ACHN (cell line): ENCODE measurements at regions not wholly inside any gene's neighbourhood (a gene's known extent, or its start where the extent isn't known, plus 50 kb on each side); places are given as distances from the start of the nearest gene placed in this dataset.

Source experiments
- DNase-seq: peaks from one replicate; pipeline ENCODE4 v3.0.0-alpha.2; 2015
- in situ Hi-C: cut with HindIII; loops from 2 replicates; pipeline ENCODE4 v1.10.0; 2017; ENCODE audit warnings: low sequenced_read_pairs, low pct_ligation_motif_present, low pct_unique_long_range_greater_than_20kb

DNA sequence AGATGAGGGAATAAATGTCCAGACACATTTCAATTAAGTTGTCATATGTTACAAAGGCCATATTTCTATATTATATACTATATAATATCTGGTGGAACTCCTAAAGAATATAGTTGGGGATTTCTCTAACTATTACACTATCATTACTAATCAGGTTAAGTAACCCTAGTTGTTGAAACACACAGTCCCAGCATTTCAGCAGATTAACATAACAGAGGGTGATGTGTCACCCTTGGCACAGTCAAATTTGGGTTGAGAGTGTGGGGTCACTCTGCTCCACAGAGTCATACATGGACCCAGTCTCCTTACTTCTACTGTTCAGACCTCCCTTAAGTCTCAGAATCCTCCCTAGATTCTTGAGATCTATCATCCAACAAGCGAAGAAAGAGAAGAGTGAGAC is 496.4 kb upstream of the MDFIC2 start:
- no peak for DNase-seq
- in situ Hi-C loops, result no loop called here

DNA sequence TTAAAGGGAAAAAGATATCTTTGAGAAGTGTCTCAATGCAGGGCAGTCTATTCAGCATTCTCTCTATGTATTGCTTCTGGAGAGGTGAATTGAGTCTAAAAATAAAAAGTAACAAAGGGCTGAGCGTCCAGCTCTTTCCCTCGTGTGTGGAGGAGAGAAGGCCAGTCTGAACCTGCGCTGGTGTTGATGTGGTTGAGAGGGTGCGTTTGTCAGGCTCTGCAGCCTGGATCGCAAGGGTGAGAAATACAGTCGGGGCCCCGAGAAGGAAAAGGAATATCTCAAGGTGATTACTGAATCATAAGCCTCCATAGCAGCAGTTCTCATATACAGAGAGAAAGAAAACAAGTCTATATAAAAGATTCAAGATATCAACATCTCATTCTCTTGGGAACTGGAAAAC is 494.1 kb upstream of the MDFIC2 start:
- in situ Hi-C loops, result no loop called here
- DNase-seq, result no peak

DNA sequence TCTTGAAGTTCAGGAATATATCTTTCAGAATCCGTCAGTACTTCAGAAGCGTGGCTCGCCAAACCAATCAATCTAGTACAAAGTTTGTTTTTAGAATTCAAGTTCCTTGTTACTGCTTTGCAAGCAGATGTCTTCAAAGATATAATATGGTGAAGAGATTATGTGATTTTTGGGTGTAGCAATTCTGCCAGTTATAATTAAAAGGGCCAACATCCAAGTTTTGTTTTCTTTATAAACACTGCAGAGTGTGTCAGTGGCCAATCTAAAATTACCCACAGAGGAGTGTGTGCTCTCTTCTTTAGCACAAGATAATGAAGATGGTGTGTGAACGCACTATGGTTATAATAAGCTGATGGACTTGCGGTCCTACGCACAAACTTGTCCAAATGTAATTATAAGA is 493.6 kb upstream of the MDFIC2 start:
- in situ Hi-C loops, result no loop called here
- no peak for DNase-seq

DNA sequence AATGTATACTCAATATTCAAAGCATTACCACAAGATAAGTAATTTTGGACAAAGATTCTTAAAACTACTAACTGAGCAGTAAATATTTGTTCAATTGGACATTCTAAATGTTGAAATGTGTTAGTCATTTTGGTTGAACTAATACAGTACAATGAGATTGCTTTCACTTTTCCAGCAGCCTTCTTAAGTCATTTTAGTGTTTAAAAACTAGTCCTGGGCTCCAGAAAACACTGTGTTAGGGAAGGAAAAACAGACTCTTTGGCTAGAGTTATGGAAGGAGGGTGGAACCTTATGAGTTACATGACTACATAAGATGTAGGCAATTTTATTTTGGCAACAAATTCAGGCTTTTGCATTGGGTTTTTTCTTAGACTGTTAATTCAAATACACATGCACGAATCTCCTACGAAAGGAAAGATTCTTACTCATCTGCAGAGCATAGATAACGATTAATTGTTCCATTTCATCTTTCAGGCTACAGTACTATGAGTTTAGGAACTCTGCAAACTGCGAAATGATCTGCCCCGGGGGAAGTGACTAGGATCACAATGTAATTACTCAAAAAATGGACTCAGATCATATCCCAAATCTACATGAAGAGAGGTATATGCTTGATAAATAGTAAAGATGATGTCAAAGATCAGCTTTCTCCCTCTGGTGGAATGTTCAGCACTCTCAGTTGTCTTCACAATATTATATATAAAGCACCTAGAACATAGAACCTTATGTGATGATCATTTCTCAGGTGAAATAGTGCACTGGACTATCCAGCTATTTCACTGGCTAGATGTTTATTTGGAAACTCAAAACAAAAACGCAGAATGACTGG is 492.8 kb upstream of the MDFIC2 start:
- in situ Hi-C loops, result no loop called here
- no peak for DNase-seq

DNA sequence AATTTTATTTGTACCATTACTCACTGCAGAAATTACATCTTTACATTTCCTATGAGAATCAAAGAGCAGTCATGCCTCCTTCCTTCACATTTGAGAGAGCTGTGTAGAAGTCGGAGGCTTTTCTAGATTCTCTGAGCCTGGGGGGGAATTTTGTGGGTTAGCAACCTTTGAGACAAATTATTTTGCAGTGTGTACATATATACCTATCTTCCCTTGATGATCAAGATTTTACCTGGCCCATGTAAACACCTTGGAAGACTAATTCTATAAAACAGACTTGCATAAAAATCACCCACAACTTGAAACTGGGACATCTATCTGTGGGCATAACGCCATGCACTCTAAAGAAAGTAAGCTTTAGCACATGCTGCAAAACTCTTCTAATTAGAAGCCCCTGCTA is 491.5 kb upstream of the MDFIC2 start:
- DNase-seq, result no peak
- in situ Hi-C loops, result no loop called here

DNA sequence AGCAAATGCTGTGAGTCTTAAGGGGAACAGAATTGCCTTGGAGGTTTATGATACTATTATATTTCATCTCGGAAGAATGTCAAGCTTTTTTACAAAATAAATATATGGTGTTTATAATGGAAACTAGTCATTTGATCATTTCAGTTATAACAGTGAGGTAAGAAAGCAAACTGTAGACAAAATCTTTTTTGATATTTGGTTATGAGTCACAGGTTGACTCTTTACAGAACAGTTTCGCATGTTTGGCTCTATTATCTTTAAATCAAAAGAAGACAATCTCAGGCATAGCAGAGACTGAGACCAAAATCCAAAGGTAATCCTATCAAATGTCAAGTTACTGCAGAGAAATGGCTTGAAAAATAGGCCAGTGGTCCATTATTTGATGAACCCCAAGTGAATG is 490.9 kb upstream of the MDFIC2 start:
- DNase-seq, result no peak
- in situ Hi-C loops, result no loop called here

DNA sequence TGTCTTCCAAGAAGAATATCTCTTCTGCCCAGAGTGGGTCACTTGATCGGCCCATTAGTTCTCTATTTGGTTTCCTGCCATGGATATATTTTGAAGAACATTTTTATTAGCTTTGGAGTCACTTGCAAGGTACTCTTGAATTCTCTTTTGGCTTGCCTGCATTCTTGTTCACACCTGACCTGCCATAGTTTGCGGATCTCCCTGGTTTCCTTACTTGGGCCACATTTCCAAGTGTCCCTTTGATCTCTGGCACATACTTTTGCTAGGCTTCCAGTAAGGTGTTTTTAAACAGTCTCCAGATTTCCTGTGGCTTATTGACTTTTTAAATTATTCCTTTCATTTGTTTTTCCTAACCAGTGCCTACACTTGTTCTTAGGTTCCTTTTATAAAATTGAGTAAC is 488.5 kb upstream of the MDFIC2 start:
- DNase-seq, result no peak
- in situ Hi-C loops, result no loop called here

DNA sequence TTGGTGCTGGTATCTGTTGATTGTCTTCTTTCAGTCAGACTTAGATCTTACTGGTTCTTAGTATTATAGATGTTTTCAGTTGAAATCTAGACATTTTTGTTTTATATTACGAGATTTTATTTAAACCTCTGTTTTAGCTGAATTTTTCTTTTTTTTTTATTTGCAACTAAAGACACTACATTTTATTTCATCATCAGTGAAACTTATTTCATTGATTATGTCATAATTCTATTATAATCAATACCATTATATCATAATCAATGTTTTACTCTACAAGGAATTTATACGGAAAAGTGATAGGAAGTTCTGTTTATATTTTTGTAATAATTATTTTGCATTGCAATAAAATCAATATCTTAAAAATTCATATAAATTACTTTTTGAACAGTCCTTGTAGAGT is 477.4 kb upstream of the MDFIC2 start:
- in situ Hi-C loops, result no loop called here
- DNase-seq, result no peak

DNA sequence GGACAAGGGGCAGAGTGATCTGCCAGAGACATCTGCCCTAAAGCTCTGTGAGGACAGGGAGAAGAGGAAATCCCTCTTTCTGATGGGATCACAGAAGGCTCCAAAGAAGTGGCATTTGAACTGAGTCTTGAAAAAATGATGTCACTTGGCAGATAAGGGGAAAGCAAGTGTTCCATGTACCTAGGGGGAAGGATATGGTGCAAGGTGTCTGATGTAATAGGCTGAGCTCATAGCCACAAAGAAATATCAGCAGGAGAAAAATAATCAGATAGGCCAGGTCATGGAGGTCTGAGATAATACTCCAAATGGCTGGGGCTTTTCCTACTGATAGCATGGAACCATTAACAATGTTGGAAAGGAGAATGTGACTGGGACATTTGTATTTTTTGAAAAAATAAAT is 468.4 kb upstream of the MDFIC2 start:
- in situ Hi-C loops, result no loop called here
- DNase-seq, result no peak

DNA sequence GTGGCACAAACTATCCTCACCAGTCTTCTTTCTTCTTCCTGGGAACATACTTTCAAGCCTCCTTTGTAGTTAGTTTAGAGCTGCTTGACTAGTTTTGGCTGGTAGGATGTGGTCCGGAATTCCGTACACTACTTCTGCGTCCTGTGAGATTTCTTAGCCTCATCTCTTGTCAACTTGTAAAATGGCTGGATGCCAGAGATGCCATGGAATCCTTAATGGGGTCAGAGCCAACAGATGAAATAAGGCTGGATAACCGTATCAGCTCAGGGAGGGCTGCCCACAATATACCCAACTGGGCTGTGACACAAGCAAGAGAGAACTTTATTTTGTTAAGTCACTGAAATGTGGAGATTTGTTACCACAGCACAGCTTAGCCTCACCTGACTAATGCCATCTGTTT is 466.9 kb upstream of the MDFIC2 start:
- in situ Hi-C loops, result no loop called here

DNA sequence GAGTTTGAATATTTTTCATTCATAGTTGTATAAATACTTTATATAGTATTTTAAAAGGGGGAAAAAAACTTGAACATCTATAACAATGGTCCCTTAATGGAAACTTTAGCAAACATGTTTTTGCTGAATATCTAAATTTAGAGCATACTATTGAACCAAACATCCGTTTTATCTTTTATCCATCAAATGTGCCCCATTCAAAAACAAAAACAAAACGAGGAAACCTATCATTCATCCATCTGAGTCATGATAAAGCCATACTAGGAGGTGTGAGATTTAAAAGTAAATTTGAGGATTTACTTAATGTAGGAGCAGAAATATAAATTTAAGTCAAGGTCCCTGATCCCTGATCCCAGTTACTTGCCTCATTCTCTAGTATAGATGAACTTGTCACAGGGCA is 463.6 kb upstream of the MDFIC2 start:
- DNase-seq, result no peak
- in situ Hi-C loops, result no loop called here

More for the DNA sequence above, 466.9 kb upstream of the MDFIC2 start:
- no peak for DNase-seq

DNA sequence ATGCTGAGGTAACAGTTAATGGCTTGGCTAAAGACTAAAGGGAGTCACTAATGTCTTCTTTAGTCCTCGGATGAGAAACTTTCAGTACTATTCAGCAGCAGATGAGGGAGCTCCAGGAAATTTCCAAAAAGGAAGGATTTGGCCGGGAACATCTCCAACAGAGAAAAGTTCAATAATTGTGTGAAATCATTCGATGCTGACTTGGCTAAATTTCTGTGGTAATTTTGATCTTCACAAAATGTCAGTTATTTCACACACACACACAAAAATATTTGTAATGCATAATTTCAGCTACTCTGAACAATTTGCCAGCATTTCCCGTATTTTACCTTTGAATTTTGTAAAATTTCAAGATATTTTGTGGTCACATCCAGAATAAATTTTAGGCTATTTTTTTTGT is 462.8 kb upstream of the MDFIC2 start:
- in situ Hi-C loops, result no loop called here
- DNase-seq, result no peak

DNA sequence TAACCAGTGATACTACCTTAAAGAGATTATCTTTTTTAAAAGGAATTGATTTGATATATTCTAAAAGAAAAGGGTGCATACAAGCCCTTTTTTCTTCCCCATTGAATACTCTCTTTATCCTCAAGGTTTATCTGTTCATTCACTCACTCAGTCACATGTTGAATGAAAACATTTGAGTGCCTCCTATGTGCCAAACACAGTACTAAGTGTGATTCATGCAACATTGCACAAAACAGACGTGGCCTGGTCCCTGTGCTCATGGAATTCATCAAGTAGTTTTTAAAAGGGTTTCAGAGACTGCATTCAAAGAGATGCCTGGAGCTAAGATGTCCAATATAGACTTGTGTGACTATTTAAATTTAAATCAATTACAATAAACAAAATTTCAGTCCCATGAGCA is 462.2 kb upstream of the MDFIC2 start:
- in situ Hi-C loops, result no loop called here
- DNase-seq, result no peak

DNA sequence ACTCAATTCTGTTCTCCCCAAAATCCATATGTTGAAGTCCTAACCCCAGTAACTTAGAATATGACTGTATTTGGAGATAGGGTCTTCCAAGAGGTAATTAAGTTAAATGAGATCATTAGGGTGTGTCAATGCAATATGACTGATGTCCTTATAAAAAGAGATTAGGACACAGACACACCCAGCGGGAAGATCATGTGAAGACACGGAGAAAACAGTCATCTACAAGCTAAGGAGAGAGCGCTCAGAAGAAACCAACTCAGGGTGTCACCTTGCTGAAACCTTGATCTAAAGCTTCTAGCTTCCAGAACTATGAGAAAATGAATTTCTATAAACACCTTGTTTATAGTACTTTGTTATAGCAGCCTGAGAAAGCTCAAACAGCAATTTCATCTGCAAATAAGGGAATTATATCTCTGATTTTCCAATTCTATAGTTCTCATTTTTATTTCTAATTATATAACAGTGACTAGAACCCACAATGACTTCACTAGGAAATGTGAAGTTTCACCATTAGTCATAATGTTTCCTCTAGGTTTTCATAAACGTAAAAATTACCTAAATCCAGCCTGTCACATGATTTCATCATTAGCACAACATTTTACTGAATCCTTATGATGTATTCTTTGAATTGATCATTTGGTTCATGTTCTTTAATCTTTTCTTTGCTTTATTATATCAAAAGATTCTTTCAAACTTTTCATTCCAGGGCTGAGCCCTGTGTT is 459.1 kb upstream of the MDFIC2 start:
- in situ Hi-C loops, result no loop called here
- no peak for DNase-seq

DNA sequence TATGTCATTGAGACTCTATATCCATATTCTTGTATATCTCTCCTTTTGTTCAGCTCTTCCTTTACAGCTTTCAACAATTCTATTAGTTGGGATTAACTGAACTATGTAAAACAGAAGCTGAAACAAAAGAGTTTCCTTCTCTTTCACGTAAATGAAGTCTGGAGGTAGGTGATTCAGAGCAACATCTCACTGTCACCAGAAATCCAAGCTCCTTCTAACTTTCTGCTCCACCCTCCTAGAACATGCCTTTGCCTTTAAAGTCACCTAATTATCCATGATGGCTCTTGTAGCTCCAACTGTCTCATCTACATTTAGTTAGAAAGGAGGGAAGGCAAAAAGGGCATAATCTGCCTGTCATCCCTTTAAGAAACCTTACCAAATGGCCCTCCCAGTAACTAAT is 458.2 kb upstream of the MDFIC2 start:
- no peak for DNase-seq
- in situ Hi-C loops, result no loop called here

DNA sequence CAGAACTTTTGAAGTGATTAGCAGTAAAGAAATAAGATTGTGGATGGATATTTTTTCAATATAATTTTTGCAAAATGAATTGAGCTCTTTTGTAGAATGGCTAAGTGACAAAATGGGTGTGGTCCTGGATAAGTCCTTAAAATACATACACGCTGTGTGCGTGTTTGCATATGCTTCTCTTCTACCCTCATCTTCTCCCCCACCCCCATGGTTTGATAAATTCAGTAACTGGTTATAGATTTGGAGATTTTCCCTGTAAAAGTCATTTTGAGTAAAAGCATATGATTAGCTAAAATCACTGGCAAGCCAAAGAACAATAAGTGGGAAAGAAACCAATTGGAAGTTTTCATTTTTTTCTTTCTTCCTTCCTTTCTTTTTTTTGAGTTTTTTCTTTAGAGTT is 453.9 kb upstream of the MDFIC2 start:
- in situ Hi-C loops, result no loop called here
- no peak for DNase-seq

DNA sequence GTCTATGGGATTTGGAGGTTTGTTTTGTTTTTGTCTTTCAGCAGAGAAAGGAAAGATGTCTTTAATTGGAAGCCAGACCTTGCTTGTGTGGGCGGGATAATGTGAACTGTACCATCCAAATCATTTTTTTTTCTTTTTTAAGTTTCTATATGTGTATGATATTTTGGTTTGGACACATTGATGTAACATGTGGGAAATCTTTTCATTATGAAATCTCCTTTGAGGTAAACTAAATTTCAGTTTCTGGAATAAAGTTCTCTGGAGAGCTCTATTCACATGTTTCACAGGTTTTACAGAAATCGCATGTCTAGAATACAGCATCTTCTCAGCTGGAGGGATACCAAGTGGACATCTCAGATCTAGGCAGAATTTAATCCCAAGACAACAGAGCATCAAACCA is 451.5 kb upstream of the MDFIC2 start:
- in situ Hi-C loops, result no loop called here
- DNase-seq, result no peak

DNA sequence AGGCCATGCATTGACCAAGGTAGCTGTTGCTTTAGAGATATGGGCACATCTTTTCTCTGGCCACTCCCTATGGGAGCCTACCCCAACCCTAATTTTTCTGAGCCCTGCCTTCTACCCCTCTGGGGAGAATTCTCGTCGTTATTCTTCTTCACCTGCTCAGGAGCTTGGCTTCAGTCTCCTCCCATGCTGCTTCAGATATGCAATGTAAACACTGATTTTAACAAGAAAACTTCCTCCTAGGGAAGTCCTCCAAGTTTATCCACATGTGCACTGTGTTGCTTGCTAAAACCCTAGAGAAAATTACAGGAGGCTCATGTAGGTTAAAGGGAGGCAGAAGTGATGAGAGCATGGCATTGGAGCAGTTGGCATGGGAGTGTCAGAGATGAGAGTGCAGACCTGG is 445.2 kb upstream of the MDFIC2 start:
- no peak for DNase-seq
- in situ Hi-C loops, result no loop called here

DNA sequence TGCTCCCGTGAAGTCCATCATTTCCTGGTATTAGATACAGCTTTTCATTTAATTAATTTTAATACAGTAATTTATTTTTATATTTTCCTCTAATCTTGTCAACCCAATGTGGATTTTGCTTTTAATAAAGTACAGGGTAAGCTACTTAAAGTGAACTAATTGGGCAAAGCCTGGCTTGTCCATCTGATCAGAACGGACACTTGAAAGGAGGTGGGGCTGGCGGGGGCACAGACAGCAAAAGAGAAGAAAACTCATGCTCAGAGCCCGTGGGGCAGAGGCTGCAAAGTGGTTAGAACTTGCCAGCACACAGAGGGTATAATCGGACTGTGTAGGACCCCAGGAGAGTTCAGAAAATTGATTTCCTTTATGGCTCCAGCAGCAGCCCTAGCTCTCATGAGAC is 443.1 kb upstream of the MDFIC2 start:
- in situ Hi-C loops, result no loop called here
- no peak for DNase-seq

DNA sequence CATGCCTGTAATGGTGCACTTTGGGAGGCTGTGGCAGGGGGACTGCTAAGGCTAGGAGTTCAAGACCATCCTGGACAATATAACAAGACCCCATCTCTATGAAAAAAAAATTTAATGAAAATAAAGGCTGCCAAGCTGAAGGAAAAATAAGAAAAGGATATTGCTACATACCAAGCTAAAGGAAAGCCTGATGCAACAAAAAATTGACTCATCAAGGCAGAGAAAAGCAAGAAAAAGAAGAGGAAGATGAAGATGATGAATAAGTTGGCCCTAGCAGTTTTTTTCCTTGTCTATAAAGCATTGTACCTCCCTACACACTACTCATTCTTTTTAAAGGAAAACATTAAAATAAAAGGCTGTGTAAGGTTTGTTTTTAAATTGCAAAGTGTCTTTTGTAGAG is 441.9 kb upstream of the MDFIC2 start:
- no peak for DNase-seq
- in situ Hi-C loops, result no loop called here
